BLaER1 (cell line): ENCODE measurements at regions not wholly inside any gene's neighbourhood (a gene's known extent, or its start where the extent isn't known, plus 50 kb on each side); places are given as distances from the start of the nearest gene placed in this dataset.

ENCODE experiments used
- H3K27ac ChIP-seq: shearing (Covaris generic); formaldehyde crosslinking; 2 replicates; pipeline ENCODE4 v1.8.1; 2022
- H3K27me3 ChIP-seq: shearing (Covaris generic); formaldehyde crosslinking; 2 replicates; pipeline ENCODE4 v1.8.1; 2022
- H3K36me3 ChIP-seq: shearing (Covaris generic); formaldehyde crosslinking; 2 replicates; pipeline ENCODE4 v1.8.1; 2022
- H3K4me1 ChIP-seq: shearing (Covaris generic); formaldehyde crosslinking; 2 replicates; pipeline ENCODE4 v1.8.1; 2022
- H3K4me2 ChIP-seq: shearing (Covaris generic); formaldehyde crosslinking; 2 replicates; pipeline ENCODE4 v1.8.1; 2022
- H3K4me3 ChIP-seq: shearing (Covaris generic); formaldehyde crosslinking; 2 replicates; pipeline ENCODE4 v1.8.1; 2022
- H3K9ac ChIP-seq: shearing (Covaris generic); formaldehyde crosslinking; 2 replicates; pipeline ENCODE4 v1.8.1; 2022
- H3K9me3 ChIP-seq: shearing (Covaris generic); formaldehyde crosslinking; 2 replicates; pipeline ENCODE4 v1.8.1; 2022
- H4K20me1 ChIP-seq: shearing (Covaris generic); formaldehyde crosslinking; 2 replicates; pipeline ENCODE4 v1.8.1; 2022
- Cebpa-rat ChIP-seq: shearing (Covaris generic); IDR thresholded peaks from 2 replicates; pipeline ENCODE4 v1.8.1; 2022

DNA sequence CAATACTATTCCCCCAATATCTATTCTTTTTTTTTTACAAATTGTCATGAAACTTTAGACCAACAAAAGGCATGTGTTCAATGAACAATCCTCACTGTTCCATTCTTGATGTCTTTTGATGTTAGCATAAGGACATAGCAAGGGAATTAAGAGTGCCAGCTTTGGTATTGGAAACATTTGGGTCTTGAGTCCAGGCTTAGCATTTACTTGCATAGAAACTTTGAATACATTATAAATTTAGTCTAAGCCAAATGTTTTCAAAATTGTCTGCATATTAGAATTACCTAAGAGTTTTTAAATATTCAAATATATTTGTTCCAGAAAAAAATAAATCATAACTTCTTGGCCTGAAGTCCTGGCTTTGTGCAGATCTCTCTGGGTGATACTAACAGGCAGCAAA, 406.5 kb downstream of the LRFN5 start:
- Histone ChIP-seq H3K27me3 (no peaks in the 10 kb centered on the region), H3K9ac (no peak overlapping the region), H3K9me3 (no peaks in the 10 kb centered on the region), H3K36me3 (no peaks in the 10 kb centered on the region), H3K4me3 (no peak overlapping the region), H3K4me1 (peaks cover 8% of the 10 kb centered on the region; the same call in 1 of the 2 replicates), H3K4me2 (no peak overlapping the region), H3K27ac (no peak overlapping the region), H4K20me1 (no peaks in the 10 kb centered on the region)
- TF ChIP-seq Cebpa-rat: no peak

DNA sequence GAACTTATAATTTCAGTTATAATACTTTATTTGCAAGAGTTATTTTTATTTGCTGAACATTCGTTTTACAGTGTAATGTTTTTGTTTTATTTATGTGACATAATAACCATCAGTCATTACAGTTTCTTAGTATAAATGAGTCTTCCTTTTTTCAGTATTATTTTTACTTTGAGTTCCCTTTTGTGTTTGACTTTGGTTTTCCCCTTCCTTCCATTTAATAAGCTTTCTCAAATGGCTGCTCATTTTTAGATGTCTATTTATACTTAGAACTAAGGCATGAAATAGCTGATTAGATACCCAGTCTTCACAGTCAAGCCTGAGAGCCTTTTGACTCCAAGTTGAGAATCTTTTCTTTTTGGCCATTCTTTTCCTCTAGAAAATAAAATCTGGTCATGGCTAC, 404.5 kb downstream of the LRFN5 start:
- no peaks in the 10 kb centered on the region for H4K20me1 ChIP-seq
- no peaks in the 10 kb centered on the region for H3K9me3 ChIP-seq
- no peak overlapping the region for H3K4me3 ChIP-seq
- peaks cover 8% of the 10 kb centered on the region; the same call in 1 of the 2 replicates for H3K4me1 ChIP-seq
- no peaks in the 10 kb centered on the region for H3K27me3 ChIP-seq
- no peak for TF ChIP-seq Cebpa-rat
- H3K9ac ChIP-seq: no peak overlapping the region
- no peak overlapping the region for H3K27ac ChIP-seq
- 0 out of 2 replicates have a peak overlapping the region, but pooled peaks have one; percentile 4 for H3K4me2 ChIP-seq
- no peaks in the 10 kb centered on the region for H3K36me3 ChIP-seq

DNA sequence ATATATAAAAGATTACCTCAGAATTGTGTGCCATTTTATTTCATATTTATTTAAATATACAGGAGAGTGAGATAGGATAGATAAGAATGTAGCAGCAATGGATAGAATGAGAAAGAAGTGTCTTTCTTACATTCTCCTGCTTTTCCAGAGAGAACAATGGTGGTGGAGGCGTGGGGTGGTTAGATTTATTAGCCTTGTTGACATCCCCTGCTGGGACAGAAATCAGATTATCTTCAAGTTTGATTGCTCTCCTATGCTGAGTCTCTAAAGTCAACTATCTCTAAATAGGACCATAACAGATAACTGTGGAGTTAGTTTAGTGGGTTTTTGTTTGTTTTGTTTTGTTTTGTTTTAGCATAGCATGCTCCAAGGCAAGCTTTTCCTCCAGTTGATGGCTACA, 397.6 kb downstream of the LRFN5 start:
- Histone ChIP-seq H3K9ac (no peak overlapping the region), H4K20me1 (no peaks in the 10 kb centered on the region), H3K4me3 (no peak overlapping the region), H3K27me3 (no peaks in the 10 kb centered on the region), H3K9me3 (no peaks in the 10 kb centered on the region), H3K4me2 (no peak overlapping the region), H3K36me3 (no peaks in the 10 kb centered on the region), H3K4me1 (no peaks in the 10 kb centered on the region), H3K27ac (no peak overlapping the region)
- no peak for TF ChIP-seq Cebpa-rat

DNA sequence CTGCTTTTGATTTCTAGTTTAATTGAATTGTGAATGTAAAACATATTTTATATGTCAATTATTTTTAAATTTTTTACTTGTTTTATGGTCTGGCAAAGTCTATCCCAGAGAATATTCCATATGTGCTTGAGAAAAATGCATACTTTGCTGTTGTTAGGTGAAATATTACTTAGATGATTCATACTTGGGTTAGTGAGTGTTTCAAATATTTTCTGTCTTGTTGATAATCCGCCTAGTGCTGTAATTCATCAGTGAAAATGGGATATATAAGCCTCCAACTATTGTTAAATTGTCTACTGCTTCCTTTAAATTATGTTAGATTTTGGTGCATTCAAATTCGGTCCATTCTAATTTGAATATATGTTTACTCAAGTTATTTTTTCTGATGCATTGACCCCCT, 395.5 kb downstream of the LRFN5 start:
- H4K20me1 ChIP-seq: no peaks in the 10 kb centered on the region
- no peak overlapping the region for H3K27ac ChIP-seq
- H3K4me1 ChIP-seq: no peaks in the 10 kb centered on the region
- H3K27me3 ChIP-seq: no peaks in the 10 kb centered on the region
- no peaks in the 10 kb centered on the region for H3K36me3 ChIP-seq
- TF ChIP-seq Cebpa-rat: no peak
- H3K4me2 ChIP-seq: no peak overlapping the region
- H3K9ac ChIP-seq: no peak overlapping the region
- no peaks in the 10 kb centered on the region for H3K9me3 ChIP-seq
- H3K4me3 ChIP-seq: no peak overlapping the region

DNA sequence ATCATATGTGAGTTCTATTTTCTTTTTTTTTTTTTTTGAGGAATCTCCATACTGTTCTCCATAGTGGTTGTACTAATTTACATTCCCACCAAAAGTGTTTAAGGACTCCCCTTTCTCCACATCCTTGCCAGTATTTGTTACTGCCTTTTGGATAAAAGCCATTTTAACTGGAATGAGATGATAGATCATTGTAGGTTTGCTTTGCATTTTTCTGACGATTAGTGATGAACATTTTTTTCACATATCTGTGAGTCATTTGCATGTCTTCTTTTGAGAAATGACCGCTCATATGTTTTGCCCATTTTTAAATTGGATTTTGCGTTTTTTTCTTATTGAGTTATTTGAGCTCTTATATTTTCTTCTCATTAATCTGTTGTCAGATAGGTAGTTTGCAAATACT, 394.8 kb downstream of the LRFN5 start:
- no peak for TF ChIP-seq Cebpa-rat
- Histone ChIP-seq H3K9ac (no peak overlapping the region), H3K4me3 (no peak overlapping the region)

DNA sequence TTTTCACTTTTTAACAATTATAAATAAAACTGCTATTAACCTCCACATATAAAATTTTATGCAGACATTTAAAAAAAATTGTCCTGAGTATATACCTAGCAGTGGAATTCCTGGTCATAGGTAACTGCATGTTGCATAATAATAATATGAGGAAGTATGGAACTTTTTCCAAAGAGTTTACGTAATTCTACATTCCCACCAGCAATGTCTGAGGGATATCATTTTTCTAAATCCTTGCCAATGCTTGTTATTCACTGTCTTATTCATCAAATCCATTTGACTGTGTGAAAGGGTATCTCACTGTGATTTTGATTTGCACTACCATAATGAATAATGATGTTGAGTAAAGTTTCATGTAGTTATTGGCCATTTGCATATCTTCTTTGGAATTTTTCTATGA, 393.8 kb downstream of the LRFN5 start:
- Histone ChIP-seq H3K36me3 (no peaks in the 10 kb centered on the region), H4K20me1 (no peaks in the 10 kb centered on the region), H3K9ac (no peak overlapping the region), H3K4me1 (no peaks in the 10 kb centered on the region), H3K4me2 (no peak overlapping the region), H3K4me3 (no peak overlapping the region), H3K9me3 (no peaks in the 10 kb centered on the region), H3K27me3 (no peaks in the 10 kb centered on the region), H3K27ac (no peak overlapping the region)
- TF ChIP-seq Cebpa-rat: no peak

More for the DNA sequence above, 394.8 kb downstream of the LRFN5 start:
- H3K4me2 ChIP-seq: no peak overlapping the region
- H3K27ac ChIP-seq: no peak overlapping the region
- no peaks in the 10 kb centered on the region for H4K20me1 ChIP-seq
- no peaks in the 10 kb centered on the region for H3K27me3 ChIP-seq
- no peaks in the 10 kb centered on the region for H3K9me3 ChIP-seq
- H3K4me1 ChIP-seq: no peaks in the 10 kb centered on the region
- H3K36me3 ChIP-seq: no peaks in the 10 kb centered on the region

DNA sequence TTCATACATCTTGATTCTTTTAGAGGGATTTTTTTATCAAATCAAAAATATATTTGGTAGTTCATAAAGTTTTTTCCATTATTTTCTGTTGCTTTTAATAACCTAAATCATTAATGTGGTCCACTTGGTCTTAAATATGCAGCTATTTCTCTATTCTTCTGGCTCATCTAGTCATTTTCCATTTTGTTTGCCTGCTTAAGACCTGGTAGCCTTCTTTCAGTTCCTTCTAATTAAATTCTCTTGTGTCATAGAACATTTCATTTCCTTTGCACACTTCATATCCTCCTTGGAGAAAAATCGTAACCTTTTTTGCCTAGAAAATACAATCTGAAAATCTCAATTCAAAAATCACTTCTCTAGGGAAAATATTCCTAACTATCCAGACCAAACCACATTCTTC, 387.0 kb downstream of the LRFN5 start:
- no peaks in the 10 kb centered on the region for H3K27me3 ChIP-seq
- no peaks in the 10 kb centered on the region for H3K36me3 ChIP-seq
- H4K20me1 ChIP-seq: no peaks in the 10 kb centered on the region
- no peak overlapping the region for H3K27ac ChIP-seq
- TF ChIP-seq Cebpa-rat: no peak
- H3K9ac ChIP-seq: no peak overlapping the region
- no peaks in the 10 kb centered on the region for H3K4me1 ChIP-seq
- H3K4me2 ChIP-seq: no peak overlapping the region
- H3K9me3 ChIP-seq: no peaks in the 10 kb centered on the region
- no peak overlapping the region for H3K4me3 ChIP-seq

DNA sequence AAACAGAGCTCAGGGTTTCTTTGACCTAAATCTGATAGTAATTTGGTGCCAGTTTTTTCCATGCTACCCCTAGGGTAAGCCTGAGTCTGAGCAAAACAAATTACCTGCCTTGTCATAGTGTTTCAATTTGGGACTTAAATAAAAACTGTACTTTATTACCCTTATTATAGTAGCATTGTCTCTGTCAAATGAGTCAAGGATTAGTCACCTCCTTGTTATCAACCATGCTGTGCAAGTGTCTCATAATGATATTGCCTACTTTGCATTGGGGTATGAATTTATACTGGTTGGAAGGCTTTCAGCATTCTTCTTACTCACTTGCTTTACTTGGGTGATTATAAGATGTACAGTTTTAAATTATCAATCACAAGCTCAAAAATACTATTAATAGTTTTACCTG, 380.0 kb downstream of the LRFN5 start:
- no peaks in the 10 kb centered on the region for H3K27me3 ChIP-seq
- H3K27ac ChIP-seq: no peak overlapping the region
- no peaks in the 10 kb centered on the region for H3K36me3 ChIP-seq
- no peak overlapping the region for H3K4me2 ChIP-seq
- no peak for TF ChIP-seq Cebpa-rat
- H3K9ac ChIP-seq: no peak overlapping the region
- H3K9me3 ChIP-seq: no peaks in the 10 kb centered on the region
- no peaks in the 10 kb centered on the region for H3K4me1 ChIP-seq
- no peak overlapping the region for H3K4me3 ChIP-seq
- no peaks in the 10 kb centered on the region for H4K20me1 ChIP-seq

DNA sequence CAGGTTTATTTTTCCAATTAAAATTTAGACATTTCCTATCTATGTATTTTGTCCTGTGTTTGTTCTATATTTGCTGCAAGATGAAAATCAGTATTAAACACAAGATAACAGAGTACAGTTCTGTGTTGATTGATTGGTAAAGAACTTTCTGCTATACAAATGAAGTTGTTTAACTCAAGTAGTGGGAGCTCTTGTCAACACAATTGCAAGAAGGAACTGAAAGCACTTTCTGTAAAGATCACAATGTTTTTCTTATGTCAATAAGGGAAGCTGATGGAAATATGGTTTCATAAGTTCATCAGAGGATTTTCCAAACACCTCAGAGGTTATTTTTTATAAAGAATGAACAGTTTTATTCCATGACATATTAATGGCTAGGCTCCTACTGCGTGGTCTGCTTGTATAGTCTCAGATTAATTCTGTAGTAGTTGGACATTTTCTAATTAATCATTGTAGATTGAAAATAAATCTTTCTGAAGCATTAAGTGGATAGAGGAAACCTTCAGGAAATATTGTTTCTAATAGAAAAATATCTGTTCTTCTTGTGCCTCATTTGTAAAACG, 379.5 kb downstream of the LRFN5 start:
- Histone ChIP-seq H3K9me3 (no peaks in the 10 kb centered on the region), H3K27ac (no peak overlapping the region), H3K9ac (no peak overlapping the region), H3K4me3 (no peak overlapping the region), H3K27me3 (no peaks in the 10 kb centered on the region), H3K4me2 (no peak overlapping the region), H3K36me3 (no peaks in the 10 kb centered on the region), H3K4me1 (no peaks in the 10 kb centered on the region), H4K20me1 (no peaks in the 10 kb centered on the region)
- no peak for TF ChIP-seq Cebpa-rat

DNA sequence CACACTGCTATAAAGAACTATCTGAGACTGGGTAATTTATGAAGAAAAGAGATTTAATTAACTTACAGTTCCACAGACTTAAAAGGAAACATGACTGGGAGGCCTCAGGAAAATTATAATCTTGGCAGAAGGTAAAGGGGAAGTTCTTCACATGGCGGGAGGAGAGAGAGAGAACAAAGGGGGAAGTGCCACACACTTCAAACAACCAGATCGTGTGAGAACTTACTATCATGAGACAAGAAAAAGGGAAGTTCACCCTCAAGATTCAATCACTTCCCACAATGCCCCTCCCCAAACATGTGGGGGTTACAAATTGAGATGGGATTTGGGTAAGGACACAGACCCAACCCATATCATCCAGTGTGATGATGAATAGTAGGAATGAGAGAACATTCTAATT, 366.5 kb downstream of the LRFN5 start:
- peaks cover 12% of the 10 kb centered on the region for H3K9me3 ChIP-seq
- no peak for TF ChIP-seq Cebpa-rat
- H3K9ac ChIP-seq: no peak overlapping the region

DNA sequence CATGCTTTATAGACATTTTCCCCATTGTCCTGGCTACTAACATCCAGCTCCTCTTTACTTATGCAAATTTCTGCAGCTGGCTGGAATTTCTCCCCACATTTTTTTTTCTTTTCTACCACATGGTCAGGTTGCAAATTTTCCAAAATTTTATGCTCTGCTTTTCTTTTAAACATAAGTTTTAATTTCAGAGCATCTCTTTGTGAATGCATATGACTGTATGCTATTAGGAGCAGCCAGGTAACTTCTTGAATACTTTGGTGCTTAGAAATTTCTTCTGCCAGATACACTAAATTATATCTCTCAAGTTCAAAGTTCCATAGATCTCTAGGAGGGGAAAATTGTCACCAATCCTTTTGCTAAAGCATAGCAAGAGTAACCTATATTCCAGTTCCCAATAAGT, 365.9 kb downstream of the LRFN5 start:
- no peak overlapping the region for H3K4me2 ChIP-seq
- H3K4me3 ChIP-seq: no peak overlapping the region
- no peak overlapping the region for H3K27ac ChIP-seq
- no peak overlapping the region for H3K9ac ChIP-seq
- H3K9me3 ChIP-seq: peaks cover 12% of the 10 kb centered on the region
- no peak for TF ChIP-seq Cebpa-rat
- no peaks in the 10 kb centered on the region for H3K27me3 ChIP-seq
- no peaks in the 10 kb centered on the region for H3K4me1 ChIP-seq
- H3K36me3 ChIP-seq: no peaks in the 10 kb centered on the region
- no peaks in the 10 kb centered on the region for H4K20me1 ChIP-seq

More for the DNA sequence above, 366.5 kb downstream of the LRFN5 start:
- H3K36me3 ChIP-seq: no peaks in the 10 kb centered on the region
- H3K4me1 ChIP-seq: no peaks in the 10 kb centered on the region
- H4K20me1 ChIP-seq: no peaks in the 10 kb centered on the region
- no peaks in the 10 kb centered on the region for H3K27me3 ChIP-seq
- H3K4me2 ChIP-seq: no peak overlapping the region
- no peak overlapping the region for H3K4me3 ChIP-seq
- no peak overlapping the region for H3K27ac ChIP-seq
